RWPE2 (cell line): ENCODE measurements at regions not wholly inside any gene's neighbourhood (a gene's known extent, or its start where the extent isn't known, plus 50 kb on each side); places are given as distances from the start of the nearest gene placed in this dataset.

Experiments
- ATAC-seq: fragments of 200-7000 bp; cut with Tn5 transposase; 3 replicates; pipeline ENCODE4 v1.9.1; 2021; ENCODE audit warnings: low read depth
- DNase-seq: peaks from one replicate; pipeline ENCODE4 v3.0.0-alpha.2; 2020; ENCODE audit warnings: low spot score
- H3K27ac ChIP-seq: fragments of 450-650 bp; 2 replicates; pipeline ENCODE4 v1.5.1; 2017; ENCODE audit warnings: mild to moderate bottlenecking; ENCODE audit not compliant: poor library complexity, severe bottlenecking
- H3K27me3 ChIP-seq: fragments of 250-450 bp; sonication (Bioruptor Pico); 2 replicates; pipeline ENCODE4 v1.5.1; 2021; ENCODE audit warnings: mild to moderate bottlenecking, moderate library complexity; ENCODE audit not compliant: insufficient read depth, poor library complexity, severe bottlenecking
- H3K36me3 ChIP-seq: fragments of 250-450 bp; sonication (Bioruptor Pico); 2 replicates; pipeline ENCODE4 v1.5.1; 2020; ENCODE audit warnings: low read depth, mild to moderate bottlenecking, moderate library complexity
- H3K4me1 ChIP-seq: fragments of 250-450 bp; sonication (Bioruptor Pico); 2 replicates; pipeline ENCODE4 v1.5.1; 2021; ENCODE audit warnings: mild to moderate bottlenecking, moderate library complexity; ENCODE audit not compliant: insufficient read depth, poor library complexity, severe bottlenecking
- H3K4me3 ChIP-seq: fragments of 250-450 bp; sonication (Bioruptor Pico); 2 replicates; pipeline ENCODE4 v1.5.1; 2021; ENCODE audit warnings: mild to moderate bottlenecking, moderate library complexity; ENCODE audit not compliant: severe bottlenecking
- H3K9me3 ChIP-seq: fragments of 250-450 bp; sonication (Bioruptor Pico); 2 replicates; pipeline ENCODE4 v1.5.1; 2021; ENCODE audit warnings: mild to moderate bottlenecking, moderate library complexity; ENCODE audit not compliant: severe bottlenecking
- TF ChIP-seq, protein P1 (sequence below): fragments of 450-650 bp; IDR thresholded peaks from one replicate; pipeline ENCODE4 v1.5.1; 2017; ENCODE audit warnings: mild to moderate bottlenecking, moderate library complexity; ENCODE audit not compliant: poor library complexity, severe bottlenecking

DNA sequence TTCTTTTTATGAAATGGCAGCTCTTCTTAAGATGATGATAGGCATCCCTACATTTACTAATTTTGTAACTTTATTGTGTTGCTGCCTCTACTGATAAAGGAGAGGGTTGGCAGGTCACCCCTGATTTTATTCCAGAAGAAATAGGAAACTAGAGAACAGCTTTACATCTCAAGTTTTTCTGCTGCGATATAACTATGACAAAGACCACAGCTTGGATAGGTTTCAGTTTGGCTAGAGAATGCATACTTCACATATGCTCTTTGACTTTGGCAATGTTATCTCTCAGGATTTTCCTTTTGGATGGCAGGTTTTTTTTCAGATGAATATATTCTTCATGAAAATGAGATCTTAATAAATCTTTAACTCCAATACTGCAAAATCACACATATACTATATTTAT, 395.3 kb upstream of the GOLIM4 start:
- no peaks in the 10 kb centered on the region for H3K9me3 ChIP-seq
- H3K4me3 ChIP-seq: no peak overlapping the region
- H3K27me3 ChIP-seq: peaks cover 2% of the 10 kb centered on the region
- H3K36me3 ChIP-seq: no peaks in the 10 kb centered on the region
- no peak overlapping the region for H3K27ac ChIP-seq
- no peak for DNase-seq
- TF ChIP-seq, protein P1, sequence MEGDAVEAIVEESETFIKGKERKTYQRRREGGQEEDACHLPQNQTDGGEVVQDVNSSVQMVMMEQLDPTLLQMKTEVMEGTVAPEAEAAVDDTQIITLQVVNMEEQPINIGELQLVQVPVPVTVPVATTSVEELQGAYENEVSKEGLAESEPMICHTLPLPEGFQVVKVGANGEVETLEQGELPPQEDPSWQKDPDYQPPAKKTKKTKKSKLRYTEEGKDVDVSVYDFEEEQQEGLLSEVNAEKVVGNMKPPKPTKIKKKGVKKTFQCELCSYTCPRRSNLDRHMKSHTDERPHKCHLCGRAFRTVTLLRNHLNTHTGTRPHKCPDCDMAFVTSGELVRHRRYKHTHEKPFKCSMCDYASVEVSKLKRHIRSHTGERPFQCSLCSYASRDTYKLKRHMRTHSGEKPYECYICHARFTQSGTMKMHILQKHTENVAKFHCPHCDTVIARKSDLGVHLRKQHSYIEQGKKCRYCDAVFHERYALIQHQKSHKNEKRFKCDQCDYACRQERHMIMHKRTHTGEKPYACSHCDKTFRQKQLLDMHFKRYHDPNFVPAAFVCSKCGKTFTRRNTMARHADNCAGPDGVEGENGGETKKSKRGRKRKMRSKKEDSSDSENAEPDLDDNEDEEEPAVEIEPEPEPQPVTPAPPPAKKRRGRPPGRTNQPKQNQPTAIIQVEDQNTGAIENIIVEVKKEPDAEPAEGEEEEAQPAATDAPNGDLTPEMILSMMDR: no peak
- no peaks in the 10 kb centered on the region for H3K4me1 ChIP-seq
- ATAC-seq: no peak

DNA sequence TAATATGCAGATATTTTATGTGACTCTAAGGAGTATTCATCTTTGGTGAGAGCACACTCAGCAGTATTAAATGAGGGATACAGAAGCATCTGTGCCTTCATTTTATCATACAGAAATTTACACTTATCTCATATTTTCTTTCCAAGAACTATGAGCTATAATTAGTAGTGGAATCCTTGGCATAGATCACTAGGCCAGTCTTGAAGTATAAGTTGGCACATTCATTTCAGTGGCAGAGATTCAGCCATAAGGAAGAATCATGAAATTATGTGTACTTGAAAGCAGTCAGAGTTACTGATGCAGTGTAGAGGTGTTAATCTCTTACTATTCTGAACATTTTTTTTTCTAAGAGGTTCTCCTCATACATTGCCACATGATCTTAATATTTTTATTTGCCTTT, 393.6 kb upstream of the GOLIM4 start:
- TF ChIP-seq, protein P1: no peak
- DNase-seq (no peak), ATAC-seq (no peak)
- H3K27ac ChIP-seq: no peak overlapping the region
- no peaks in the 10 kb centered on the region for H3K36me3 ChIP-seq
- no peak overlapping the region for H3K4me3 ChIP-seq
- H3K27me3 ChIP-seq: peaks cover 4% of the 10 kb centered on the region
- H3K4me1 ChIP-seq: no peaks in the 10 kb centered on the region
- H3K9me3 ChIP-seq: no peaks in the 10 kb centered on the region

GRCh38 chr3:168485936-168486335, 390.2 kb upstream of the GOLIM4 start:
- TF ChIP-seq, protein P1: no peak
- no peak overlapping the region for H3K27ac ChIP-seq
- DNase-seq (no peak), ATAC-seq (no peak)
- peaks cover 4% of the 10 kb centered on the region for H3K27me3 ChIP-seq
- H3K36me3 ChIP-seq: no peaks in the 10 kb centered on the region
- no peaks in the 10 kb centered on the region for H3K4me1 ChIP-seq
- H3K4me3 ChIP-seq: no peak overlapping the region
- H3K9me3 ChIP-seq: no peaks in the 10 kb centered on the region

DNA sequence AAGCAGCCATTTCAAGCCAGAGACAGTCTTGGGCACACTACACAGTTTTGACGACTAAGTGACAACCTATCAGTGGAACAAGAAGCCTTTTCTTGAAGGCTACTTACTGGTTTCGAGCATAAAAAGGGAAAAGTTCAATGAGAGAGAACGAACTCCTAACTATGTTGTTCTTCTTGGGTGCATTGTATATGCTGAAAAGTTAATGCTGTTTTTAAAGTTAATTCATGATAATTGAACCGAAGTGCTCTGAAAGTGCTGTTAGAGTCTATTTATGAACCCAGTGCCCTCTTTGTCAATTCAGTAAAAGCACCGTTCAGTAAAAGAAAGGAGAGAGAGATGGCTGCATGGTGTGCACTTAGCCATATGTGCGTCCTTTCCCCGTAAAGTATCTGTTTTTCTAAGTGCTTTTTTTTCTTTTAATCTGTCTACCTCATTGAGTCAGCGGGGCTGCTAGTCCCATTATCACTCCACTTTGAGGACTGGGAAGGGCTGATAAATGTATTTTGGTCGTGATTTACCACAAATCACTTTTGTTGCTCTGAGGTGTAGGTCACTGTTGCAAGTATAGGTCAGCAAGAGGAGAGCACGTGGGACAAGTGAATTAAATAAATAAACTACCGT, 380.7 kb upstream of the GOLIM4 start:
- no peak overlapping the region for H3K4me3 ChIP-seq
- H3K9me3 ChIP-seq: no peaks in the 10 kb centered on the region
- DNase-seq (no peak), ATAC-seq (no peak)
- TF ChIP-seq, protein P1: no peak
- H3K27ac ChIP-seq: no peak overlapping the region
- H3K27me3 ChIP-seq: no peaks in the 10 kb centered on the region
- H3K36me3 ChIP-seq: no peaks in the 10 kb centered on the region
- no peaks in the 10 kb centered on the region for H3K4me1 ChIP-seq

GRCh38 chr3:168475704-168476103, 380.0 kb upstream of the GOLIM4 start:
- H3K27me3 ChIP-seq: no peaks in the 10 kb centered on the region
- no peak for ATAC-seq
- H3K27ac ChIP-seq: no peak overlapping the region
- no peaks in the 10 kb centered on the region for H3K36me3 ChIP-seq
- no peak for DNase-seq
- H3K4me3 ChIP-seq: no peak overlapping the region
- H3K9me3 ChIP-seq: no peaks in the 10 kb centered on the region
- H3K4me1 ChIP-seq: no peaks in the 10 kb centered on the region
- TF ChIP-seq, protein P1: no peak
